ENCODE measurements at regions not wholly inside any gene's neighbourhood (a gene's known extent, or its start where the extent isn't known, plus 50 kb on each side); places are given as distances from the start of the nearest gene placed in this dataset.

DNA sequence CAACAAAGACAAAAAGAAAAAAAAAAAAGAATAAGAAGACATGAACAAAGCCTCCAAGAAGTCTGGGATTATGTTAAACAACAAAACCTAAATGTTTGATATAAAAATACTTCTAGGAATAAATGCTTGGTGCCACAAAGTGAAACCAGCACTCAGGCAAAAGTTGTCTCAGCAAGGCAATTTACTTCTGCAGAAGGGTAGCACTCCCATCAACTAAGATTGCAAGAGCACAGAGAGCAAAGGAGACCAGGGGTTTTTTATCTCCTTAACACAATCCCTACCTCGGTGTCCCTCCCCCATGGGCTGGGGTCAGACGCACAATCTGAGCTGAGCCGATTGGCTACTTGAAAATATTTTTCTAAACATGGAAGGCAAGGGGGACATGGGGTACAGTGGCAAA, 381.3 kb upstream of the SLC24A2 start:
- DNase-seq (no peak), ATAC-seq (replicated peaks) (no peak)
- peaks cover 2% of the 10 kb centered on the region for H3K36me3 Mint-ChIP-seq (ENCODE audit: insufficient read depth)
- H3K4me3 Mint-ChIP-seq, result no peak overlapping the region
- H3K27ac Mint-ChIP-seq, result no peak overlapping the region
- H3K27me3 Mint-ChIP-seq, result peaks cover 12% of the 10 kb centered on the region in 2 donors
- no peaks in the 10 kb centered on the region for H3K4me1 Mint-ChIP-seq (ENCODE audit: low read depth in 2 of 2)
- H3K9me3 Mint-ChIP-seq, result peaks cover 6 to 20% of the 10 kb centered on the region in 2 donors

DNA sequence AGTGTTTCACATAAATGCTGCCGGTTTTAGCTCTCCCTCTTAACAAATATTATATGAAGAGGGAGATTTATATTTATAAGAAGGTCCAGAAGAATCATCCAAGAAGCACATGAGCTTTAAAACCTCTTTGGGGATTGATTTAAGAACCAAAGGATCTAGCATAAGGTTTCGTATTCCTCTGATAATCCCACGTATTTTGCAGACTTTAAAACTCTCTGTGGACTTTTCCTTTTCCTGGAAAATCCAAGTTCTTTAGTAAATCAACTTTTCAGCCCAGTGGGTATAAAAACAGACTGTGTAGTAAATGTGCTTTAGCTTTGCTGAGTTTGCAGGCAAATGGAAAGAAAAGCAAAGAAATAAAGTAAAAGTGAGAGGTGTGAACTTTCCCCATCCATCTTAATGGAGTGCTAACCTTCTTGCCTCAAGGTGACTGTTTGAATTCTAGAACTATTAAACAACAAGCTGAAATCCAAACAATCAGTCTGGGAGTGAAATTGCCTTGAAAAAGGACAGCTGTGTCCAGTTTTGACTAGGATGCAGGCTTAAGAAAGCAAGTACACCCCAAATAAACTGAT, 363.4 kb upstream of the SLC24A2 start:
- H3K4me3 Mint-ChIP-seq, result no peak overlapping the region
- H3K4me1 Mint-ChIP-seq (ENCODE audit: low read depth in 2 of 2), result no peaks in the 10 kb centered on the region
- no peaks in the 10 kb centered on the region for H3K36me3 Mint-ChIP-seq (ENCODE audit: insufficient read depth)
- H3K27me3 Mint-ChIP-seq, result peaks cover 0 to 3% of the 10 kb centered on the region in 2 donors
- DNase-seq, result no peak
- no peaks in the 10 kb centered on the region for H3K9me3 Mint-ChIP-seq
- ATAC-seq (replicated peaks), result no peak
- no peak overlapping the region for H3K27ac Mint-ChIP-seq

DNA sequence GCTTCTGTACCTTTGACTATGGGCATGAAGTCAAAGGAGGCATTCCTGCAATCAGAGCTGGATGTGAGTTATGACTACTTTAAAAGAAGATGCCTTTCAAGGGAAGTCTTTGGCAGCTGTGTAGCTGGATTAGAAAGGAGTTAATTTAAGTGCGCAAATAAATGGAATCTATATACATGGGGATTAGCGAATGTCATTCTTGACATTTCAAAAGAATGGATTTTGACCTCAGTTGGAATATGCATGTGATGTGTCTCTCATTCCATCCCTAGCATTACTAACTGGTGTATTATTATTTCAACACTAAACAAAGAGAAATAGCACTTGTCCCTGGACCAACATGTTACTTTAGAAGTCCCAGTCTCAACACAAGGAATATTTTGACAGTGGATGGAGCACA, 359.6 kb upstream of the SLC24A2 start:
- no peak overlapping the region for H3K27ac Mint-ChIP-seq
- H3K4me3 Mint-ChIP-seq, result no peak overlapping the region
- no peak for DNase-seq
- ATAC-seq (replicated peaks), result no peak
- no peaks in the 10 kb centered on the region for H3K4me1 Mint-ChIP-seq (ENCODE audit: low read depth in 2 of 2)
- no peaks in the 10 kb centered on the region for H3K36me3 Mint-ChIP-seq (ENCODE audit: insufficient read depth)
- no peaks in the 10 kb centered on the region for H3K9me3 Mint-ChIP-seq
- H3K27me3 Mint-ChIP-seq, result peaks cover 13 to 17% of the 10 kb centered on the region in 2 donors

DNA sequence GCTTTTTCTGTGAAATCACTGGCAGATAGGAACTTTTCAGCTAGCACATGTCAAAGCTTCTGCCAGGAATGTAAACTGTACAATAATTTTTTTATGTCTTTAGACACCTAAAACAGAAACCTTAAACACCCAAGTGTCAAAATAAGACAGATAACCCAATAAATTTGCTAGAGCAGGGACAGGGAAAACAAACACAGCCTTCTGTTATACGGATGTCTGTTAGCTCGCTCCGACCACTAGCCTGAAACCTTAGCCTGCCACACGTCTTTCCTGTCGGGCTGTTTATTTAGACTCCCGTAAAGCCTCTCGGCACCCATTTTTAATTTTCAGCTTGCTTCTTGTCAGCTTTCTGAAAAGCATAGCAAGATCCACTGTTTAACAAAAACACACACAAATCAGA, 355.4 kb upstream of the SLC24A2 start:
- H3K27me3 Mint-ChIP-seq, result peaks cover 13 to 17% of the 10 kb centered on the region in 2 donors
- ATAC-seq (replicated peaks), result no peak
- no peak for DNase-seq
- H3K4me1 Mint-ChIP-seq (ENCODE audit: low read depth in 2 of 2), result no peaks in the 10 kb centered on the region
- no peak overlapping the region for H3K4me3 Mint-ChIP-seq
- no peak overlapping the region for H3K27ac Mint-ChIP-seq
- H3K36me3 Mint-ChIP-seq (ENCODE audit: insufficient read depth), result no peaks in the 10 kb centered on the region
- H3K9me3 Mint-ChIP-seq, result no peaks in the 10 kb centered on the region

DNA sequence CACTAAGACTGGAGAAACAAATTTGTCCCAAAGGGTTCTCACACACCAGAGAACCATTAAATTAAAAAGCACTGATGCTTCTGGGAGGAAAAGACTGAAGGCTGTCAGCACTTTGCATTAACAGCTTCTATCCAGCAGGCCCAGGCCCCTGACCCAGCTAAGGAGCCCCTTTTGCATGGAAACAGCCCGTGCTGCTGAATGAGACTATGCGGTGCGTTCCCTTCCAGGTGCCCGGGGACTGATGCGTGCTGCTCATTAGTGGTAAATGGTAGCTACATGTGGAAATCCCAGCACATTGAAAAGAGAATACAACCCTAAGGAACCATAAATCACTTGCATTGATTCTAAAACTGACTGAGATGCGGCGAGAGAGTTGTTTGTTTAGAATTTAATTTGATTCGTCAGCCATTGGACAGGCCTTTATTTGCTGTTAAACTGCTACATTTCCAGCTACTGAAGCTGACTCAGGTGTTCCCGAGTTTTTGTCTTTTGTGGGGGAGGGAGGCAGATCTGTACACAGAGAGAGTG, 351.0 kb upstream of the SLC24A2 start:
- Mint-ChIP-seq H3K27me3 (peaks cover 7 to 14% of the 10 kb centered on the region in 2 donors), H3K4me3 (no peak overlapping the region), H3K36me3 (ENCODE audit: insufficient read depth) (no peaks in the 10 kb centered on the region), H3K9me3 (no peaks in the 10 kb centered on the region), H3K4me1 (ENCODE audit: low read depth in 2 of 2) (no peaks in the 10 kb centered on the region), H3K27ac (no peak overlapping the region)
- ATAC-seq (replicated peaks), result no peak
- no peak for DNase-seq

DNA sequence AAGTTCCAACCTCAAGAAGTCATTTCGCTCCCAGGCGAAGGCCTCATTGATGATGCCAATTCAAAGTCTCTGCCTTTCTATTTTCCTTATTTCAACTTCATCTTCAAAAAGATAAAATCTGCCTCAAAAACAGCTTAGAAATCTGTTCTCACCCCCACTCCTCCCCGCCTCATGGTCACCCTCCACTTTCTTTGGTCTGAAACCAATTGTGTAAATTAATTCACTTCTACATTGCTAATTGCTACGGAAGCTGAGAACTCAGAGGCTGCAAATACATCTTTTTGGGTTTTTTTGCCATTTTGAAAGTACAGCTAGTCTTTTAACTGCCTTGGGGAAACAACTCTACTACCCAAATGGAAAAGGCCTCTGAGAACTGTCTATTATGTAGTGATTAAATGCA, 350.0 kb upstream of the SLC24A2 start:
- Mint-ChIP-seq H3K27me3 (peaks cover 0 to 6% of the 10 kb centered on the region in 2 donors), H3K36me3 (ENCODE audit: insufficient read depth) (no peaks in the 10 kb centered on the region), H3K27ac (no peak overlapping the region), H3K4me3 (no peak overlapping the region), H3K4me1 (ENCODE audit: low read depth in 2 of 2) (no peaks in the 10 kb centered on the region), H3K9me3 (no peaks in the 10 kb centered on the region)
- ATAC-seq (replicated peaks) (no peak), DNase-seq (no peak)

DNA sequence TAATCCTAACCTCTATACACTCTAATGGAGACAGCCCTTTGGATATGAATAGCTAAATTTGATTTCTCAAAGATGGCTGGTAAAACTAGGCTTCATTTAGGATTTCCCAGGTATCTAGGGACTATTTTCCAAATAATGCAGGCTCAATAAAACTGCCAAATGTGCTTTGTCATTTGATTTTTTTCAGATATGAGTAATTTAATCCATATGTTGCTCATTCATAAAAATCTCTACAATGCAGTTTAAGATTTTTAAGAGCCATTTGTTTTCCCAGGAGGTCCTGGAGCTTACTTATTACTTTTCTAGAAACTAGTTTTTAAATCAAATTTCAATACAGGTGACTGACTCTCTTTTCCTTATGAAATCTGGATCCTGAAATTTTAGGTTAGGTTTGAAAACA, 349.3 kb upstream of the SLC24A2 start:
- no peaks in the 10 kb centered on the region for H3K36me3 Mint-ChIP-seq (ENCODE audit: insufficient read depth)
- H3K27me3 Mint-ChIP-seq, result peaks cover 0 to 6% of the 10 kb centered on the region in 2 donors
- DNase-seq (no peak), ATAC-seq (replicated peaks) (no peak)
- no peak overlapping the region for H3K27ac Mint-ChIP-seq
- H3K4me3 Mint-ChIP-seq, result no peak overlapping the region
- no peaks in the 10 kb centered on the region for H3K4me1 Mint-ChIP-seq (ENCODE audit: low read depth in 2 of 2)
- no peaks in the 10 kb centered on the region for H3K9me3 Mint-ChIP-seq

DNA sequence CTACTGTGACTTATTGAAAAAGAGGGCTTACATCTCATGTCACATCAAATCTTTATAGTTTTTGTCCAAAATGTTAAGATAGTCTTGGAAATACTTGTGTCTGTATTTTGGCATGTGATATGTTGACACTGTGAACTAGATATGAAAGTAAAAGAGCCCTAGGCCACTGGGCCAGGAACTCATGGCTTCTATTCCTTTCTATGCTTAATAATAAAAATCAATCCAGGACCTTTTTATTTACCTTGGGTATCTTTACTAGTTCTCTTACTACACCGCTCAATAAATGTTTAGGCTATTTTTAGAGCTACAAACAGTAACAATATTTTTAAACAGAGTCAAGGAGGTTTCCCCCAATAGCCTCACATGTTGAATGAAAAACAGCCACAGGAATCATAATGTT, 348.6 kb upstream of the SLC24A2 start:
- H3K27ac Mint-ChIP-seq, result no peak overlapping the region
- H3K9me3 Mint-ChIP-seq, result no peaks in the 10 kb centered on the region
- H3K36me3 Mint-ChIP-seq (ENCODE audit: insufficient read depth), result no peaks in the 10 kb centered on the region
- peaks cover 0 to 6% of the 10 kb centered on the region in 2 donors for H3K27me3 Mint-ChIP-seq
- ATAC-seq (replicated peaks), result no peak
- DNase-seq, result no peak
- H3K4me3 Mint-ChIP-seq, result no peak overlapping the region
- no peaks in the 10 kb centered on the region for H3K4me1 Mint-ChIP-seq (ENCODE audit: low read depth in 2 of 2)

DNA sequence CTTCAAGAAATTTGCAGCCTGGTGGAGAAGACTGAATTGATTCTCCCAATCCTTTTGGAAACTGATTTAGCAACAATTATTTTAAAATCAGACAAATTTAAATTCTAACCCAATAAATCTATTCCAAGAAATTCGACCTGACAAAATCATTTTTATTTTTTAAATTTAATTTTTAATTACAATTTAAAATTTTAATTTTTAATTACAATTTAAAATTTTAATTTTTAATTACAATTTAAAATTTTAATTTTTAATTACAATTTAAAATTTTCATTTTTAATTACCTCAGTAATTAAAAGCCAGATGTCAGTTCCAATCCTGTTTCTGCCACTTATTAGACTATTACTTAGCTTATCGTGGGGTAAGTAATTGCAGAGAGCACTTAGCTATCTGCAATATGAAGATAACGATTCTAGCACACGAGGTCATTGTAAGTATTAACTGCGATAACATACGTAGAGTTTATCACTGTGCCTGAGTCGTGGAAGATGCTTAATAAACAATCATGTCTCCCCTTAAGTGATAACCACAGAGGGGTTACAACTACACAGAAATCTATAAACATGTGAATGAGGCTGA, 346.4 kb upstream of the SLC24A2 start:
- Mint-ChIP-seq H3K36me3 (ENCODE audit: insufficient read depth) (no peaks in the 10 kb centered on the region), H3K27me3 (peaks cover 0 to 6% of the 10 kb centered on the region in 2 donors), H3K4me3 (no peak overlapping the region), H3K9me3 (no peaks in the 10 kb centered on the region), H3K27ac (no peak overlapping the region), H3K4me1 (ENCODE audit: low read depth in 2 of 2) (no peaks in the 10 kb centered on the region)
- ATAC-seq (replicated peaks), result no peak
- no peak for DNase-seq

DNA sequence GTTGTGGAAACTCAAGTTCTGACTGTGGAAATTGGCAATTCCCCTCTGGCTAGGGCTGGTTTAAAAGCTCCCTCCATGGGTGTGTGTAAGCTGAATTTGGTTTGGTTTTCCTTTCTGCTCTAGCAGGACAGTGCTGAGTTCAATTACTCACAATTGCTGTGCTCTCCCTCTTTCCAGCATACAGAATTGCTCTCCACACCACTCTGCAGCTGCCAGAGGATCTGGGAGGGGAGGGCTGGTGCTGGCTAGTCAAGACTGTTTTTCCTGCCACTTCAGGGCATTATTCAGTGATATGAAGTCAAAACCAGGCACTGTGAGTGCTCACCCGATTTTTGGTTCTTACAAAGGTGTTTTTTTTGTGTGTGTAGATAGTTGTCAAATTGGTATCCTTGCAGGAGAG, 336.9 kb upstream of the SLC24A2 start:
- H3K36me3 Mint-ChIP-seq (ENCODE audit: insufficient read depth), result no peaks in the 10 kb centered on the region
- H3K27me3 Mint-ChIP-seq, result no peaks in the 10 kb centered on the region
- ATAC-seq (replicated peaks) (no peak), DNase-seq (no peak)
- H3K4me3 Mint-ChIP-seq, result no peak overlapping the region
- no peaks in the 10 kb centered on the region for H3K4me1 Mint-ChIP-seq (ENCODE audit: low read depth in 2 of 2)
- no peaks in the 10 kb centered on the region for H3K9me3 Mint-ChIP-seq
- H3K27ac Mint-ChIP-seq, result no peak overlapping the region

DNA sequence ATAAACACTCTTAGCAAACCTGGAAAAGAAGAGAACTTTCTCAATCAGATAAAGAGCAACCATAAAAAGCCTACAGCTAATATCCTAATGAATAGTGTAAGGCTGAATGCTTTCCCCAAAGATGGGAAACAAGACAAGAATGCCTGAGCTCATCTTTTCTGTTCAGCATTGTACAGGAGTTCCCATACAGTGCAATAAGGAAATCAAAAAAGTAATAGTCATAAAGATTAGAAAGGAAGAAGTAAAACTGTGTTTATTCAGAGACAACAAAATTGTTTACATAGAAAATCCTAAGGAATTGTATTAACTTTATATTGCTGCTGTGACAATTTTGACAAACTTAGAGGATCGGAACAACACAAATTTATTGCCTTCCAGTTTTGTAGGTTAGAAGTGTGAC, 330.7 kb upstream of the SLC24A2 start:
- H3K27ac Mint-ChIP-seq, result no peak overlapping the region
- no peaks in the 10 kb centered on the region for H3K4me1 Mint-ChIP-seq (ENCODE audit: low read depth in 2 of 2)
- H3K4me3 Mint-ChIP-seq, result no peak overlapping the region
- no peaks in the 10 kb centered on the region for H3K9me3 Mint-ChIP-seq
- H3K36me3 Mint-ChIP-seq (ENCODE audit: insufficient read depth), result no peaks in the 10 kb centered on the region
- ATAC-seq (replicated peaks) (no peak), DNase-seq (no peak)
- peaks cover 0 to 7% of the 10 kb centered on the region in 2 donors for H3K27me3 Mint-ChIP-seq

DNA sequence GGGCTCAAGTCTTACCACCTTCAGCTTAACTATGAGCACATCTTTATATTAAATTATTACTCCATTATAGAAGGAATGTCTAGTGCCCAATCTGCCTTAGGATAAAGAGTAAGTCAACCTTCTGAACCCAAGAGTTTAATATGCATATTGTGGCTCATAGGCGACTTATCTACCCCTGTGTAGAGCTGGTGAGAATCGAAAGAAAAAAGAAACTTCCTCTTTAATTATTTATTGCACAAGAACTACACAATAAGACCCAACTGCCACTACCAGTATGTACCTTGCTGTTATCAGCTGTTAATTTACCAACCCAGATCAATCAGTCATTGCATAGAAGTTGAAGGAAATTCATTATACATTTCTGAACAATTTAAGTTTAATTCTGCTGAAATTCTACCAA, 329.1 kb upstream of the SLC24A2 start:
- DNase-seq (no peak), ATAC-seq (replicated peaks) (no peak)
- H3K4me1 Mint-ChIP-seq (ENCODE audit: low read depth in 2 of 2), result no peaks in the 10 kb centered on the region
- peaks cover 0 to 19% of the 10 kb centered on the region in 2 donors for H3K27me3 Mint-ChIP-seq
- no peaks in the 10 kb centered on the region for H3K9me3 Mint-ChIP-seq
- no peak overlapping the region for H3K27ac Mint-ChIP-seq
- H3K36me3 Mint-ChIP-seq (ENCODE audit: insufficient read depth), result no peaks in the 10 kb centered on the region
- H3K4me3 Mint-ChIP-seq, result no peak overlapping the region

DNA sequence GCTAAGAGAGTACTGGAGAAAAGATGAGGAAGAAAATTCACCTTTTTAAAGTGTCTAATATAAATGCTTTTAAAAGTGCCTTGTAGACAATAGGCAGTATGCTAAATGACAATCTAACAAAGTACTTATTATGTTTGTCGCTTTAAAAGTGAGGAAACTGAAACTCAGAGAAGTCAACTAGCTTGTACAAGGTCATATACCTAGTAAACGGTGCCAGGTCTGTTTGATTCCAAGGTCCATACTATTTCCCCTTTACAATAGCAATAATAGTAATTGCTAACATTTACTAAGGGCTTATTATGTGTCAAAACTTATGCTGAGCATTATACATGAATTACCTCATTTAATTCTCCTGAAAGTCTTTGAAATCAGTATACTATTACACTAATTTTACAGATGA, 328.6 kb upstream of the SLC24A2 start:
- DNase-seq, result no peak
- no peaks in the 10 kb centered on the region for H3K9me3 Mint-ChIP-seq
- ATAC-seq (replicated peaks), result no peak

DNA sequence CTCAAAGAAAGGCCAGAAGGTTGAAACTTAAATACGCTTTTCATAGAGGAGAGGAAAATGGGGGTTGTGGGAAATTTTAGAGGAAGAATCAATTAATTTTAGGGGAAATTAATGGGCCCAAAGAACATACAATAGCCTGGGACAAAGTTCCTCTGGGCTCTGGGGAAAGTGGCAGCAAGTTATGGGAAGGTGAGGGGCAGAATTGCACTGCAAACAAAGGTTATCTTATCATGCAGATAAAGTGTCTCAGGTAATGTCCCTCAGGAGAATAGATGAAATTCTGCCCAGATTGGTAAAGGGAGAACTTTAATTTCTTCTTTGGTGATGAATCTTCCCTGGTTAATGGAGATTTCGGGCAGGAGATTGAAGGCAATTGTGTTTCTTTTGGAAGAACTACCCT, 326.1 kb upstream of the SLC24A2 start:
- no peaks in the 10 kb centered on the region for H3K9me3 Mint-ChIP-seq
- no peak for ATAC-seq (replicated peaks)
- H3K27ac Mint-ChIP-seq, result no peak overlapping the region
- DNase-seq, result no peak
- H3K36me3 Mint-ChIP-seq (ENCODE audit: insufficient read depth), result no peaks in the 10 kb centered on the region
- no peak overlapping the region for H3K4me3 Mint-ChIP-seq
- peaks cover 0 to 19% of the 10 kb centered on the region in 2 donors for H3K27me3 Mint-ChIP-seq
- H3K4me1 Mint-ChIP-seq (ENCODE audit: low read depth in 2 of 2), result no peaks in the 10 kb centered on the region

More for the DNA sequence above, 328.6 kb upstream of the SLC24A2 start:
- no peak overlapping the region for H3K4me3 Mint-ChIP-seq
- no peaks in the 10 kb centered on the region for H3K4me1 Mint-ChIP-seq (ENCODE audit: low read depth in 2 of 2)
- peaks cover 0 to 19% of the 10 kb centered on the region in 2 donors for H3K27me3 Mint-ChIP-seq
- no peaks in the 10 kb centered on the region for H3K36me3 Mint-ChIP-seq (ENCODE audit: insufficient read depth)
- H3K27ac Mint-ChIP-seq, result no peak overlapping the region

Measured in effector memory CD8-positive, alpha-beta T cell (primary cell).